Osteoblast (primary cell): ENCODE measurements at regions not wholly inside any gene's neighbourhood (a gene's known extent, or its start where the extent isn't known, plus 50 kb on each side); places are given as distances from the start of the nearest gene placed in this dataset.

Experiments used
- DNase-seq: peaks from one replicate; pipeline ENCODE4 v3.0.0; 2011; ENCODE audit warnings: low spot score, mixed read lengths; ENCODE audit not compliant: insufficient read length; ENCODE audit errors: missing footprints
- H2AFZ ChIP-seq: 2 replicates; pipeline ENCODE4 v1.6.0; 2011; ENCODE audit warnings: mild to moderate bottlenecking, low read length
- H3K27ac ChIP-seq: 2 replicates; pipeline ENCODE4 v1.5.1; 2011; ENCODE audit warnings: mild to moderate bottlenecking, low read depth, low read length, moderate library complexity
- H3K27me3 ChIP-seq: 2 replicates; pipeline ENCODE4 v1.6.0; 2012; ENCODE audit warnings: mild to moderate bottlenecking, control low read depth, inconsistent platforms, low read length, moderate library complexity; ENCODE audit not compliant: insufficient read depth
- H3K36me3 ChIP-seq: 2 replicates; pipeline ENCODE4 v1.5.1; 2011; ENCODE audit warnings: mild to moderate bottlenecking, low read length, control low read depth, moderate library complexity; ENCODE audit not compliant: insufficient read depth
- H3K4me1 ChIP-seq: 2 replicates; pipeline ENCODE4 v1.5.1; 2011; ENCODE audit warnings: mild to moderate bottlenecking, low read length, control low read depth, moderate library complexity; ENCODE audit not compliant: insufficient read depth
- H3K4me2 ChIP-seq: 2 replicates; pipeline ENCODE4 v1.6.0; 2011; ENCODE audit warnings: mild to moderate bottlenecking, low read length; ENCODE audit not compliant: insufficient read depth
- H3K4me3 ChIP-seq: fragments of 200-600 bp; sonication (generic); 3 replicates; pipeline ENCODE4 v1.5.1; 2012; ENCODE audit warnings: mild to moderate bottlenecking, low read length, inconsistent platforms; ENCODE audit not compliant: insufficient read depth
- H3K79me2 ChIP-seq: 2 replicates; pipeline ENCODE4 v1.6.0; 2012; ENCODE audit warnings: mild to moderate bottlenecking, low read length, control low read depth, inconsistent platforms; ENCODE audit not compliant: insufficient read depth
- H3K9me3 ChIP-seq: 2 replicates; pipeline ENCODE4 v1.5.1; 2011; ENCODE audit warnings: low read depth, low read length, control low read depth
- H4K20me1 ChIP-seq: 2 replicates; pipeline ENCODE4 v1.6.0; 2012; ENCODE audit warnings: mild to moderate bottlenecking, low read length, control low read depth; ENCODE audit not compliant: insufficient read depth
- CTCF ChIP-seq: IDR thresholded peaks from 2 replicates; pipeline ENCODE4 v1.5.1; 2011; ENCODE audit warnings: mild to moderate bottlenecking, low read depth, low read length, moderate library complexity; ENCODE audit errors: extremely low read depth

- H3K79me2 ChIP-seq, result no peaks in the 10 kb centered on the region
- TF ChIP-seq CTCF, result peak; percentile 43
- H3K4me3 ChIP-seq, result no peak overlapping the region
- H3K27me3 ChIP-seq, result no peaks in the 10 kb centered on the region
- H2AFZ ChIP-seq, result no peak overlapping the region
- no peaks in the 10 kb centered on the region for H3K36me3 ChIP-seq
- H3K27ac ChIP-seq, result no peak overlapping the region
- H3K4me1 ChIP-seq, result no peaks in the 10 kb centered on the region
- DNase-seq, result no peak
- no peak overlapping the region for H3K4me2 ChIP-seq
- no peaks in the 10 kb centered on the region for H4K20me1 ChIP-seq
- no peaks in the 10 kb centered on the region for H3K9me3 ChIP-seq
Observed at GRCh38 chr3:34106879-34107278, 308.4 kb downstream of the PDCD6IP start.

- no peak overlapping the region for H3K4me3 ChIP-seq
- H4K20me1 ChIP-seq, result no peaks in the 10 kb centered on the region
- DNase-seq, result no peak
- no peaks in the 10 kb centered on the region for H3K79me2 ChIP-seq
- H3K27me3 ChIP-seq, result no peaks in the 10 kb centered on the region
- no peaks in the 10 kb centered on the region for H3K4me1 ChIP-seq
- no peaks in the 10 kb centered on the region for H3K36me3 ChIP-seq
- no peak overlapping the region for H3K4me2 ChIP-seq
- TF ChIP-seq CTCF, result no peak
- no peak overlapping the region for H2AFZ ChIP-seq
- no peak overlapping the region for H3K27ac ChIP-seq
- no peaks in the 10 kb centered on the region for H3K9me3 ChIP-seq
Observed at GRCh38 chr3:34107669-34108068, 309.2 kb downstream of the PDCD6IP start.

DNA sequence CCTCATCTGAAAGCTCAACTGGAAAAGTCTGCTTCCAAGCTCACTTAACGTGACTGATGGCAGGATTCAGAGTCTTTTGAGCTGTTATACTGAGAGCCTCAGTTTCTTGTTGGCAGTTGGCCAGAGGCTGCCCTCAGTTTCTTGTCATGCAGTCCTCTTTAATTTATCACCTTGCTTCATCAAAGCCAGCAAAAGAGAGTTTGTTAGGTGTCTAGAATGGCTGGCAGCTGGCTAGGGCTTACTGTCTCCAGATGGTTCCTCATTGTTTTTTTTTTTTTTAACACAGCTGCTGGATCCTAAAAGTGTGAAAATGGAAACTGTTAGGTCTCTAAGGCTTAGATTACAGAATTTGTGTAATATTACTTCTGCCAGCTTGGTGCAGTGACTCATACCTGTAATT is 310.6 kb downstream of the PDCD6IP start:
- no peak overlapping the region for H3K4me2 ChIP-seq
- no peaks in the 10 kb centered on the region for H3K4me1 ChIP-seq
- no peak overlapping the region for H3K27ac ChIP-seq
- H4K20me1 ChIP-seq, result no peaks in the 10 kb centered on the region
- no peaks in the 10 kb centered on the region for H3K36me3 ChIP-seq
- no peak for DNase-seq
- H3K27me3 ChIP-seq, result no peaks in the 10 kb centered on the region
- H3K9me3 ChIP-seq, result no peaks in the 10 kb centered on the region
- no peak overlapping the region for H2AFZ ChIP-seq
- H3K4me3 ChIP-seq, result no peak overlapping the region
- H3K79me2 ChIP-seq, result no peaks in the 10 kb centered on the region
- no peak for TF ChIP-seq CTCF

- Histone ChIP-seq H3K9me3 (no peaks in the 10 kb centered on the region), H3K4me1 (no peaks in the 10 kb centered on the region), H3K36me3 (no peaks in the 10 kb centered on the region), H4K20me1 (no peaks in the 10 kb centered on the region), H3K4me2 (no peak overlapping the region), H2AFZ (no peak overlapping the region), H3K79me2 (no peaks in the 10 kb centered on the region), H3K27me3 (no peaks in the 10 kb centered on the region), H3K27ac (no peak overlapping the region), H3K4me3 (no peak overlapping the region)
- DNase-seq, result no peak
- TF ChIP-seq CTCF, result no peak
Observed at GRCh38 chr3:34109846-34110245, 311.4 kb downstream of the PDCD6IP start.
